ENCODE measurements at regions not wholly inside any gene's neighbourhood (a gene's known extent, or its start where the extent isn't known, plus 50 kb on each side); places are given as distances from the start of the nearest gene placed in this dataset.

- no peaks in the 10 kb centered on the region for H3K36me3 ChIP-seq (ENCODE audit: control insufficient read depth, insufficient read depth, low read length)
- peaks cover 4% of the 10 kb centered on the region for H3K4me1 Mint-ChIP-seq
- H3K27ac Mint-ChIP-seq, result no peak overlapping the region
- H3K27me3 Mint-ChIP-seq (ENCODE audit: insufficient read depth), result peaks cover 53% of the 10 kb centered on the region
- H3K27me3 ChIP-seq (ENCODE audit: control insufficient read depth, insufficient read depth, low read length, poor library complexity, severe bottlenecking), result peaks cover 19% of the 10 kb centered on the region
- peaks cover 23% of the 10 kb centered on the region for H3K9me3 Mint-ChIP-seq
- H3K36me3 Mint-ChIP-seq (ENCODE audit: low read depth), result no peaks in the 10 kb centered on the region
- no peak overlapping the region for H3K4me3 ChIP-seq (ENCODE audit: low read length)
- DNase-seq, result no peak
- H3K27ac ChIP-seq (ENCODE audit: low read depth, low read length), result no peak overlapping the region
- TF ChIP-seq CTCF (conservative IDR thresholded peaks at IDR 0.05), result no peak
- no peak overlapping the region for H3K9ac ChIP-seq (ENCODE audit: extremely low read depth, low read length, poor library complexity, severe bottlenecking)
- H3K4me1 ChIP-seq (ENCODE audit: control insufficient read depth, insufficient read depth, low read length), result peaks cover 12% of the 10 kb centered on the region
- peaks cover 19% of the 10 kb centered on the region for H3K9me3 ChIP-seq (ENCODE audit: control insufficient read depth, low read length)
- no peak overlapping the region for H3K4me3 Mint-ChIP-seq
Observed at GRCh38 chr9:97751531-97751930, 54.4 kb upstream of the XPA start.

DNA sequence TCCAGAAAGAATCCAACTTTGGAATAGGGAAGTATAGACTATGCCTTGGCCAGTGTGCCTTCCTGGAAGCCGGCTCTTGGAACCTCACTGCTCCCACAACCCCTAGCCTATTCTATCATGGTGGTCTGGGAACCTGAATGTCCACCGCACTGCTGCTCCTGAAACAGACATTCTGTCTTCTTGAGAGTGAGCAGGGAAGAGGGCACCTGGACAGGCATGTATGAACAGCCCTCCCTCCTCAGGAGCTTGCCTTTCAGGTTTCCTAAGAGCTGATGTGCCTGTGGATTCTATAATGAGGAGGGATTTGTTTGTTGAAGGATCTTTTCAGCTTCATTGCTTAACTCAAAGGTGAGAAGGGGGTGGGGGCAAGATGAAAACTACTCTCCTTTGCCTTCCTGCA is 55.1 kb upstream of the XPA start:
- Mint-ChIP-seq H3K27me3 (ENCODE audit: insufficient read depth) (peaks cover 60% of the 10 kb centered on the region), H3K9me3 (peaks cover 23% of the 10 kb centered on the region), H3K36me3 (ENCODE audit: low read depth) (no peaks in the 10 kb centered on the region), H3K27ac (no peak overlapping the region), H3K4me3 (no peak overlapping the region), H3K4me1 (peaks cover 2% of the 10 kb centered on the region)
- no peaks in the 10 kb centered on the region for H3K36me3 ChIP-seq (ENCODE audit: control insufficient read depth, insufficient read depth, low read length)
- H3K9ac ChIP-seq (ENCODE audit: extremely low read depth, low read length, poor library complexity, severe bottlenecking), result no peak overlapping the region
- WGBS, 2 experiments (ENCODE audit: insufficient coverage in 1 of 2, insufficient read length in 1 of 2), result 88 to 100% methylated on average over 1 to 2 of the region's 2 CpGs
- no peak for TF ChIP-seq CTCF (conservative IDR thresholded peaks at IDR 0.05)
- peaks cover 19% of the 10 kb centered on the region for H3K9me3 ChIP-seq (ENCODE audit: control insufficient read depth, low read length)
- peaks cover 10% of the 10 kb centered on the region for H3K4me1 ChIP-seq (ENCODE audit: control insufficient read depth, insufficient read depth, low read length)
- no peak overlapping the region for H3K4me3 ChIP-seq (ENCODE audit: low read length)
- DNase-seq, result no peak
- H3K27me3 ChIP-seq (ENCODE audit: control insufficient read depth, insufficient read depth, low read length, poor library complexity, severe bottlenecking), result peaks cover 27% of the 10 kb centered on the region
- no peak overlapping the region for H3K27ac ChIP-seq (ENCODE audit: low read depth, low read length)

- H3K27ac Mint-ChIP-seq, result no peak overlapping the region
- H3K27me3 Mint-ChIP-seq (ENCODE audit: insufficient read depth), result peaks cover 62% of the 10 kb centered on the region
- Histone ChIP-seq H3K36me3 (ENCODE audit: control insufficient read depth, insufficient read depth, low read length) (no peaks in the 10 kb centered on the region), H3K4me1 (ENCODE audit: control insufficient read depth, insufficient read depth, low read length) (no peaks in the 10 kb centered on the region), H3K27ac (ENCODE audit: low read depth, low read length) (no peak overlapping the region), H3K9ac (ENCODE audit: extremely low read depth, low read length, poor library complexity, severe bottlenecking) (no peak overlapping the region), H3K4me3 (ENCODE audit: low read length) (no peak overlapping the region), H3K27me3 (ENCODE audit: control insufficient read depth, insufficient read depth, low read length, poor library complexity, severe bottlenecking) (peaks cover 37% of the 10 kb centered on the region), H3K9me3 (ENCODE audit: control insufficient read depth, low read length) (peaks cover 19% of the 10 kb centered on the region)
- DNase-seq, result no peak
- H3K36me3 Mint-ChIP-seq (ENCODE audit: low read depth), result no peaks in the 10 kb centered on the region
- no peak overlapping the region for H3K4me3 Mint-ChIP-seq
- H3K4me1 Mint-ChIP-seq, result no peaks in the 10 kb centered on the region
- TF ChIP-seq CTCF (conservative IDR thresholded peaks at IDR 0.05), result no peak
- peaks cover 23% of the 10 kb centered on the region for H3K9me3 Mint-ChIP-seq
Observed at GRCh38 chr9:97753364-97753763, 56.2 kb upstream of the XPA start.

Data from endodermal cell (in vitro differentiated cells).